CD4-positive, alpha-beta T cell treated with Interleukin-10 for 1 hour (primary cell): ENCODE measurements at regions not wholly inside any gene's neighbourhood (a gene's known extent, or its start where the extent isn't known, plus 50 kb on each side); places are given as distances from the start of the nearest gene placed in this dataset.
"Not testable (repeated sequence)": the region's sequence is repeated elsewhere in the genome, so short reads cannot be mapped to it uniquely, and the experiment has no call there.

Source experiments
- DNase-seq: peaks from one replicate; pipeline ENCODE4 v3.0.0-alpha.2; 2020

DNA sequence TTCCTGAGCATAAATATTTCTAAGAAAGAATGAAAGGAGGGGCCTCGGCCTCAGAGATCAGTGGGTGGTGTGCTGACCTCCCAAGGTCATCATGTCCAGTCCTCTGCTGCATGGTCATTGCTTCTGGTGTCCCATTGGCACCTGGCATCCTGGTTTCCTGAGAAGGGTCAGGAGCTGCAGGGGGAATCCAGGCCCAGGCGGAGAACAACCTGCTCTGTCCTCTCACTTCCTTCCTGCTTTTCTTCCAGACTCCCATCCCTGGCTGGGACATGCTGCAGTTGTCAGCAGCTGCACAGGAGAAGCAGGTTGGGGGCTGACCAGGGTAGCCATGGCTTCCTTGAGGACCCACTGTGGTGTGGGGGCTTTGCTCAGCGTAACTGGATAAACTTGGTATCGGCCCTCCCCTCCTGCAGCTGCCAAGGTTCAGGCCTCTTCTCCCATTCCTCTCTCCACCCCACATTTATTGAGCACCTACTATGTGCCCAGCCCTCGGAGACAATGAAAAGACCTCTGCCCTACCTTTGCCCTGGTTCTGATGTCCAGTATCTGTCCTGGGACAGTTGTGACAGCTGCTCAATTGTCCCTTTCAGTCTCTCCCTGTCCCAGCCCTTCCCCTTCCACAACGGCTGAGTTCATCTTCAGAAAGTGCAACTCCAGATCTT, 155.2 kb downstream of the CEBPB start:
- no peak for DNase-seq

DNA sequence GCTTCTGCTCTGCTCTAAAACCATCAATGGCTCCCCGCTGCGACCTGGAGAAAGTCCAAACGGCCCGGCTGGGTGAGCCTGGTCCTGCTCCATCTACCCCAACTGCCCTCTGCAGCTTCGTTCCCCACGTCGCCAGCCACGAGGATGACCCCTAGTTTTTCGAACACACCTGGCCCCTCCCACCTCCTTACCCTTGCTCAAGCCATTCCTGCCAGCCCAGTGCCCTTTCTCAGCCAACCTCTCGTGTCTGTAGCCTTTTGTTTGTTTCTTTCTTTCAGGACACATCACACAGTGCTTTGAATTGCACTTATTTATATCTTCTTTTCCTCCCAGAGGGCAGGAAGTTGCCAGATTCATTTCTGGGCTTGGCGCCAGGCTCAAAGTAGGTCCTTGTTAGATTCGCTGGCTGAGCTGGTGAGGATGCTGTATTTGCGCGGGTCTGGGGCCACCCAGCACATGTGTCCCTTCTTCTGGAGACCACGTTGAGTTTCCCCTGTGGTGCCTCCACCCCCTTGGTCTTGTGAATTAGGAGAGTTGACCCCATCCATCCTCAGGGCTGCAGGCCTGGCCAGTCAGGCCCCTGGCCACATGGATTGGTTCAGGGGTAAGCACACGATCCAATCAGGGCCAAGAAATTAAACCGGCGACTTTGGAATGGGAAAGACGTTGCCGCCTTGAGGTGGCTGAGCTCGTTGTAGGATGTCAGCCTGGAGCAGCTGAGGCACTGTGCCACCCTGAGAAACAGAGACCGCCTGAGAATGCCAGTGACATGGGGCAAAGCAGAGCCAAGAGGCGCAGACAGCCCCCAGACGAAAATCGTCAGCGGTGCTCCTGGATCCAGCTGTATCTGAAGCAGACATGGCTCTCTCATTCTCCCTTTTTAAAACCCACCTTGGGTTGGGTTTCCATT, 156.0 kb downstream of the CEBPB start:
- DNase-seq: no peak

DNA sequence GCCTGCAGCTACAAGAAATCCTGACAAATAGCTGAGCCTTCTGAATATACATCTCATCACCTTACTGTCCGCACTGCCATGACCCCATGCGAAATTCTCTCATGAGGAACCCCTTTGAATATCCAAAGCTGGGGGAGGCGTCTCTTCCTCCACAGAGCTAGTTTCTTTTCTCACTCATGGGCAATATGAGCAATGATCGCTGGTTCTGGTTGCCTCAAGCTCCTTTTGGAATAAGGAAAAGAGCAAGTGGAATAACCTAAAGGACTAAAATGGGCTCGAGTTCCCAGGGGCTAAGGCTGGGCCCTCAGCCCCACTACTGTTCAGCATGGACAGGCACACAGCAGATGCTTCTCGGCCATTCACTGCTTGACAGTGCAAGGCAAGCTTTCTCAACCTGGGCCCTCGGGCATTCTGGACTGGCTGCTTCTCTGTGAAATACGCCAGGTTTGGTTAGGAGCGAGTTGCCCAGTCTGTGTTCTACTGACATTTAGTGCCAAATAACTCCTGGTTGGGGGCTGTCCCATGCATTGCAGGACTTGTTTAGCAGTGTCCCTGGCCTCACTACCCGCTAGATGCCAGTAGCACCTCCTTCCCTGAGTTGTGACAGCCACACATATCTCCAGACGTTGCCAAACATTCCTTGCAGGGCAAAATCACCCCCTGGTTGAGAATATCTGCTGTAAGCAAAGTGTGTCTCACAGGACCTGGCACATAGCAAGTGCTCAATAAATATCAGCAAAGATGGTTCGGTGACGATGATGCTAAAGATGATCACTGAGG, 156.8 kb downstream of the CEBPB start:
- no peak for DNase-seq

DNA sequence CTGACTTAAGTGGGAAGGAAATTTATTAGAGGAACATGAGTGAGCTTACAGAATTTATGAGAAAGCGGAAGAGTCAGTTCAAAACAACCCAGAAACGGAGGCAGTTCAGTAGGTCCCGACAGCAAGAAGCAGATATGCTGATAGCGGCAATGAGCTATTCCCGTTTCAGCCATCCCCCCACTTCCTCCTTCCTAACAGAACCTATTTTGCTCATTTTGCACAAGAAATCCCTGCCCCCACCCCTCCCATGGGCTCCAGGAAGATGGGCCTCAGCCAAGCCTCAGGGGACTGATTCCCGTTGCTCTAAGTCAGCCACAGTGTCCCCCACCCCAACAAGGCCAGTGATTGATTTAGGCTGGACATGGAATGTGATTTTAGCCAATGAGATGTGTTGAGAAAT, 157.5 kb downstream of the CEBPB start:
- peak; percentile 15 for DNase-seq

DNA sequence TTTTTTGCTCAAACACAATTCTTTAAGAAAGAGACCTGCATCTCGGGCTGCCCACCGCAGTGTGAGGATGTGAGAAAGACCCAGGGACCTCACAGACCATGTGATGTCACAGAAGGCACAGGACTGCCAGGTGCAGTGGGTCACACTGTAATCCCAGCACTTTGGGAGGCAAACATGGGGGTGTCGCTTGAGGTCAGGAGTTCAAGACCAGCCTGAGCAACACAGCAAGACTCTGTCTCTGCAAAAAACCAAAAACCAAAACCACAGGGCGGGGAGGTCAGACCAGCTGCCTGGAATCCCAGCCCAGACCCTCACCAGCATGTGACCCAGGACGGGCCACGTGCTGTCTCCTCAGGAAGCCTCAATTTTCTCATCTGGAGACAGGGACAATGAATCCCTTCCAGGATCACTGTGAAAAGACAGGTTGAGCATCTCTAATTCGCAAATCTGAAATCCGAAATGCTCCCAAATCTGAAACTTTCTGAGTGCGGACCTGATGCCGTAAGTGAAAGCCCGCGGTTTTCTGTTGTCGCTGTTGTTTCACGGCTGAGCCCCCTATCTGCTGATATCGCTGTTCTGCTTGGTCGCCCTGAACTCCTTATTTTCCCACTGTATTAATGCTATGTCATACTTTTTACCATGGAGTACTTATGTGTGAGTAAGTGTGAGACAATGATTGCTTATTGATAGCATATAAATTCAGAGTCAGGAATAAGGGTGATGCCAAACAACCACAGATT, 159.5 kb upstream of the PTPN1 start:
- no peak for DNase-seq

DNA sequence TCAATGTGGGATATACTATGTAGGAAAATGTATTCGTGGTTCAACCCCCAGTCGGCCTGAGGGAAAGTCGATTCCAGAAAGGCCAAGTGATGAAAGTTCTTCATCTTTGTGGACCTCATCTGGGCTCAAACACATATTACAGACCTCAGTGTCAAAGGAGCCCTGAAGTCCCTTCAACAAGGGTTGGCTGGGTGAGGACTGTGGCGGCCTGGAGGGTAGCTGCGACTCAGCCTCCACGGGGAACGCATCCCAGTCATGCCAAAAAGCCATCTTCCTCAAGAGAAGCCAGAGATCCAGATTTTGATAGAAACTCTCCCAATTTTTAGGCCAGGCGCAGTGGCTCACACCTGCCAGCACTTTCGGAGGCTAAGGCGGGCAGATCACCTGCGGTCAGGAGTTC, 158.6 kb upstream of the PTPN1 start:
- DNase-seq: no peak

- no peak for DNase-seq
Measured at GRCh38 chr20:50353289-50353961, 156.8 kb upstream of the PTPN1 start.

DNA sequence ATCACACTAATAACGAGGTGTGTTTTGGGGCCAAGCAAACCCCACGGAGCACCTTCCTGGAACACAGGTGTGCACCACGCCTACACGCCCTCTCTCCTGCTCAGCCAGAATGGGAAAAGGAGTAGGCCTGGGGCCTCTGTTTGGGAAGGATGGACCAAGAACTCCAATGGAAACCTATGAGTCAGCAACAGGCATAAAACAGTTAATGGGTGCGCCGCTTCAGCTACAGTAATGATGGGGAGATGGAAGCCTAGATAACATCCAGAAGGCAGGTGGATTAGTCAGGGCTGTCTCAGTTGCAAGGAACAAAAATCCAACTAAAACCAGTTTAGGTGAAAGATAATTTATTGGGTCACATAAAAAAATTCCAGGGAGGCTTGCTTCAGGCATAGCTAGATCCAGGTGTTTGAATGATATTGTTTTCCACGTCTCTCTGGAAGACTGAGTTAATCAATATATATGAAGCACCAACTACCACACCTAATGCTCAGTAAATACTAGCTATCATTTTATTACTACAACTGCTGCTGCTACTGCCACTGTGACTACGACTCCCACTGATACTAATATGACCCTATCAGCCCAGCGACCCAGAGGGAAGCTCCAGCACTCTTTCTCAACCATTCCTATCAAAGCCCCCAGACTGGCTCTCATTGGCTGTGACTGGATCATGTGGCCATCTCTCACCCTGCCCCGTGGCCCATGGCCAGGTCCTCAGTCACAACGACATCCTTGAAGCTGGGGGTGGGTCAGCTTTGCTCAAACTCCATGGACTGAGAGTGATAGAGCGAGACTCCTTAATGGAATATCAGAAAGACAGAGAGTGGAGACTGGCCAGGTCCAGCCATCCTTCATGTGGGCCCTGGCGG, 155.2 kb upstream of the PTPN1 start:
- DNase-seq: no peak

GRCh38 chr20:50355590-50356524, 154.3 kb upstream of the PTPN1 start:
- no peak for DNase-seq

DNA sequence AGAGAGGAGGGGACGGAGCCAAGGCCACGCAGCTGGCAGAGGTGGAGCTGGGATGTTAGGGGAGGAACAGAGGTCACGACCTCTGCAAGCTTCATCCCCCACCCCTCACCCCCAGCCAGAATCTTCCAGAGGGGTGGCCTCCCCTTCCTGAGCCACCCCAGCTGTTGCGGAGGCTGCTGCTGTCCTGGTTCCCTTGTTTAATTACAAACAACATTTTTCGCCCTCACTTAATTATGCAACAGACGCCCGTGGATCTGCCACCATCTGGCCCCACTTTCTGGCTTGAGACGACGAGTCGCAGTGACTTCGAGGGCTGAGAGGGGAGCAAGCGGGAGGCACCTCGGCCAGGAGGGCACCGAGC, 153.7 kb upstream of the PTPN1 start:
- no peak for DNase-seq

DNA sequence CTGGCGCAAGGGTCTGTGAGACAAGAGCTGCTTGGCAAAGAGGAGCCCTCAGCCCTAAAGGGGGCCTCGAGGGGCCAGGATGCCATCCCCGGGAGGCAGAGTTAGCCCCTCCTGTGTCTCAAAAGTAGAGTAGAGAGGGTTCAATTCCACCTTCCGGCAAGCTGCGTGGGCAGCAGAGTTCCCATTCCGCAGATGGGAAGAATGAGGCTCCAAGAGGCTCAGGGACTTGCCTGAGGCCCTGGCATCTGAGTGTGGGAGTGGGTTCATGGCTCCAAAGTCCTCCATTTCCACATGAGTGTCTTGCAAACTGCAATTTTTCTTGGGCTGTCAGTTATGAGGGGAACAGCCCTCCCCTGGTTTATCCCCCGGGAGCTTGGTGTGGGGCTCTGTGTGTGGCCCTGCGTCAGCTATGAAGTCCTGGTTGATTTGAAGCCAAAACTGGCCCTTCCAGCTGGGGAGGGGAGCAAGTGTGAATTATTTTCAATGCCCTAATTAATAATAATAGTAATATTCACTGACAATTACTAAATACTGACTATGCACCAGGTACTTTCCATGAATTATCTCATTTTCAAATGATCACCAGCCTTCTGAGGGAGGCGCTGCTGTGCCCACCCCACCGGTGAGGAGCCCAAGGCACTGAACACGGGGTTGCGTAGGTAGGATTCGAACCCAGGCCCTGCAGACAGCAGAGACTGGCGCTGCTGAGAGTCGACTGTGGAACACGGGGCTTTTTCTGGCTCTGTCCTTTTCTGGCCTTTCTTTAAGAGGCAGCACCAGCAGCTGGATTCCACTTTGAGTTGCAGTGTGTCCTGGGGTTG, 153.0 kb upstream of the PTPN1 start:
- DNase-seq: no peak

DNA sequence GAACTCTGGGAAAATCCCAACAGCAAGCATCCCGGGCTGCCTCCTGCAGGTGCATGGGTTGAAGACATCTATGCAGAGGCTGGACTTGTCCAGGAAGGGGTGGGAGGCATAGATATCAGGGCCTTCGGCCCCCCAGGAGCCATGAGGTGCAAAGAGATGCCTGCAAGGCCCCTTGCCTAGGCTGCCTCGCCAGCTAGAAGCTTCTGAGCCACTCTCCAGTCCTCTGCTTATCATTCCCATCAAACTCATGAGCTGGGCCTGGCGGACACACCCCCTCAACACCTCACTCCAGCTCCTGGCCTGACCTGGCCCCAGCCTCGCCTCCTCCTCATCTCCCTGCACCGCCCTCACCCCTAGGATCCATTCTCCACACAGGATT, 152.4 kb upstream of the PTPN1 start:
- no peak for DNase-seq

GRCh38 chr20:50358166-50358565, 152.0 kb upstream of the PTPN1 start:
- DNase-seq: no peak

- DNase-seq: no peak
Measured at GRCh38 chr20:50358971-50359370, 151.2 kb upstream of the PTPN1 start.

- no peak for DNase-seq
Measured at GRCh38 chr20:50359607-50360217, 150.5 kb upstream of the PTPN1 start.

DNA sequence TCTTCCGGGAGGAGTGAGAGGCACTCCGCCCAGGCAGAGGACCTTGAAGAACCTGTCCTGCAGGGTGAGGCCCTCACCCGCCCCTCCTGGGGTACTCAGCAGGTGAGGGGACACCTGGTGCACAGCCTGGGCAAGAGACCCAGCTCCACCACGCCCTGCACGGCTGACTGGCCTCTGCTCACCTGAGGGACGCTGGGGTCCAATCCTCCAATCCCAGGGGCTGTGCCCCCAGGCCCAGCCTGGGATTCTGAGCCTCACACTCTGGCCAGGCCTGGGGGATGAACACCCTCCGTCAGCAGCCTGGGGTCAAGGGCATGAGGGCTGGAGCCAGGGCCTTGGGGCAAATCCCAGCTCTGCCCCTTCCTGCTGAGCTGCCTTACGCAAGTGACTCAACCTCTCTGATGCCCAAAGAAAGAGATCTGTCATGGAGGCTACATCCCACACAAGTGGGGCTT, 149.9 kb upstream of the PTPN1 start:
- DNase-seq: no peak

GRCh38 chr20:50360921-50361320, 149.3 kb upstream of the PTPN1 start:
- DNase-seq: no peak

- not testable (repeated sequence) for DNase-seq
Measured at GRCh38 chr20:50362177-50362576, 148.0 kb upstream of the PTPN1 start.

- DNase-seq: no peak
Measured at GRCh38 chr20:50363027-50363426, 147.2 kb upstream of the PTPN1 start.
